ENCODE measurements at regions not wholly inside any gene's neighbourhood (a gene's known extent, or its start where the extent isn't known, plus 50 kb on each side); places are given as distances from the start of the nearest gene placed in this dataset.

- TF ChIP-seq EP300 (IDR thresholded peaks at IDR 0.05) (no peak), POLR2A (IDR thresholded peaks at IDR 0.05) (no peak), CTCF (IDR thresholded peaks at IDR 0.05) (no peak)
Measured at GRCh38 chr4:71275004-71275403, 63.8 kb upstream of the SLC4A4 start.

All from tibial nerve (tissue), 4 donors.